Endodermal cell (in vitro differentiated cells): ENCODE measurements at regions not wholly inside any gene's neighbourhood (a gene's known extent, or its start where the extent isn't known, plus 50 kb on each side); places are given as distances from the start of the nearest gene placed in this dataset.

Experiments used
- DNase-seq: peaks from one replicate; pipeline ENCODE4 v3.0.0-alpha.2; 2017
- H3K27ac ChIP-seq: 2 replicates; pipeline ENCODE4 v1.5.1; 2013; ENCODE audit warnings: mild to moderate bottlenecking, low read depth, low read length, moderate library complexity
- H3K27me3 ChIP-seq: 2 replicates; pipeline ENCODE4 v1.6.1; 2013; ENCODE audit warnings: mild to moderate bottlenecking, low read length, moderate library complexity; ENCODE audit not compliant: insufficient read depth, control insufficient read depth, poor library complexity, severe bottlenecking
- H3K36me3 ChIP-seq: 2 replicates; pipeline ENCODE4 v1.7.0; 2013; ENCODE audit warnings: mild to moderate bottlenecking, low read length, moderate library complexity; ENCODE audit not compliant: control insufficient read depth, insufficient read depth
- H3K4me1 ChIP-seq: one replicate; pipeline ENCODE4 v1.7.0; 2013; ENCODE audit warnings: low read length; ENCODE audit not compliant: control insufficient read depth, insufficient read depth
- H3K4me3 ChIP-seq: 2 replicates; pipeline ENCODE4 v1.5.1; 2013; ENCODE audit warnings: mild to moderate bottlenecking, low read length, moderate library complexity
- H3K9ac ChIP-seq: 2 replicates; pipeline ENCODE4 v1.6.1; 2013; ENCODE audit warnings: mild to moderate bottlenecking, low read length, moderate library complexity; ENCODE audit not compliant: poor library complexity, severe bottlenecking; ENCODE audit errors: extremely low read depth
- H3K9me3 ChIP-seq: 2 replicates; pipeline ENCODE4 v1.6.1; 2013; ENCODE audit warnings: mild to moderate bottlenecking, low read length, moderate library complexity; ENCODE audit not compliant: control insufficient read depth
- H3K27ac Mint-ChIP-seq: 2 replicates; pipeline ENCODE4 v1.8.0; 2020; ENCODE audit warnings: mixed read lengths
- H3K27me3 Mint-ChIP-seq: 2 replicates; pipeline ENCODE4 v1.8.0; 2021; ENCODE audit warnings: mild to moderate bottlenecking, mixed read lengths; ENCODE audit not compliant: insufficient read depth
- H3K36me3 Mint-ChIP-seq: 2 replicates; pipeline ENCODE4 v1.8.0; 2020; ENCODE audit warnings: low read depth, mixed read lengths
- H3K4me1 Mint-ChIP-seq: 2 replicates; pipeline ENCODE4 v1.8.0; 2020; ENCODE audit warnings: mixed read lengths
- H3K4me3 Mint-ChIP-seq: 2 replicates; pipeline ENCODE4 v1.8.0; 2020; ENCODE audit warnings: mild to moderate bottlenecking, moderate library complexity, mixed read lengths
- H3K9me3 Mint-ChIP-seq: 2 replicates; pipeline ENCODE4 v1.8.0; 2020; ENCODE audit warnings: mild to moderate bottlenecking, mixed read lengths
- CTCF ChIP-seq: fragments of 200-600 bp; sonication (generic); conservative IDR thresholded peaks from 2 replicates; pipeline ENCODE4 v1.5.0; 2021; ENCODE audit warnings: antibody characterized with exemption, mild to moderate bottlenecking
- WGBS, 2 experiments: methylation state at CpG; one replicate each; pipeline versions ENCODE4 v1.1.5 to v1.1.7; 2013; ENCODE audit warnings: missing lambda C conversion rate in 2 of 2, mixed read lengths in 1 of 2; ENCODE audit not compliant: insufficient coverage in 1 of 2, insufficient read length in 1 of 2; 5-methylcytosine and 5-hydroxymethylcytosine counted together

- H3K36me3 Mint-ChIP-seq = no peaks in the 10 kb centered on the region
- no peaks in the 10 kb centered on the region for H3K27me3 ChIP-seq
- no peaks in the 10 kb centered on the region for H3K4me1 ChIP-seq
- DNase-seq = no peak
- no peaks in the 10 kb centered on the region for H3K36me3 ChIP-seq
- no peak overlapping the region for H3K4me3 ChIP-seq
- no peaks in the 10 kb centered on the region for H3K9me3 Mint-ChIP-seq
- no peaks in the 10 kb centered on the region for H3K9me3 ChIP-seq
- no peak for TF ChIP-seq CTCF
- H3K27ac ChIP-seq = no peak overlapping the region
- peaks cover under 1% of the 10 kb centered on the region for H3K4me1 Mint-ChIP-seq
- no peak overlapping the region for H3K4me3 Mint-ChIP-seq
- H3K9ac ChIP-seq = no peak overlapping the region
- no peak overlapping the region for H3K27ac Mint-ChIP-seq
- H3K27me3 Mint-ChIP-seq = peaks cover 1% of the 10 kb centered on the region
- WGBS, 2 experiments = 67 to 94% methylated on average over 1 to 2 of the region's 2 CpGs
These were observed 61.9 kb upstream of the DOCK9 start for GRCh38 chr13:99039718-99040280.

GRCh38 chr13:99040536-99041131 is 62.8 kb upstream of the DOCK9 start:
- Mint-ChIP-seq H3K9me3 (no peaks in the 10 kb centered on the region), H3K27me3 (peaks cover 1% of the 10 kb centered on the region), H3K4me3 (no peak overlapping the region), H3K27ac (no peak overlapping the region), H3K36me3 (no peaks in the 10 kb centered on the region), H3K4me1 (no peaks in the 10 kb centered on the region)
- Histone ChIP-seq H3K9ac (no peak overlapping the region), H3K36me3 (no peaks in the 10 kb centered on the region), H3K9me3 (no peaks in the 10 kb centered on the region), H3K4me3 (no peak overlapping the region), H3K27ac (no peak overlapping the region), H3K4me1 (no peaks in the 10 kb centered on the region), H3K27me3 (no peaks in the 10 kb centered on the region)
- WGBS, 2 experiments = 67 to 84% methylated on average over 1 to 3 of the region's 3 CpGs
- TF ChIP-seq CTCF = no peak
- no peak for DNase-seq

- no peak overlapping the region for H3K9ac ChIP-seq
- H3K4me1 Mint-ChIP-seq = no peaks in the 10 kb centered on the region
- no peaks in the 10 kb centered on the region for H3K27me3 ChIP-seq
- H3K27ac ChIP-seq = no peak overlapping the region
- WGBS, 2 experiments = 91% methylated on average over 1 of the region's 1 CpG; no CpG with 5 or more reads in 1 of the 2 experiments
- DNase-seq = no peak
- no peak overlapping the region for H3K4me3 ChIP-seq
- no peak for TF ChIP-seq CTCF
- H3K36me3 ChIP-seq = no peaks in the 10 kb centered on the region
- H3K27ac Mint-ChIP-seq = no peak overlapping the region
- H3K27me3 Mint-ChIP-seq = peaks cover 1% of the 10 kb centered on the region
- no peaks in the 10 kb centered on the region for H3K4me1 ChIP-seq
- no peaks in the 10 kb centered on the region for H3K9me3 Mint-ChIP-seq
- H3K9me3 ChIP-seq = no peaks in the 10 kb centered on the region
- H3K36me3 Mint-ChIP-seq = no peaks in the 10 kb centered on the region
- H3K4me3 Mint-ChIP-seq = no peak overlapping the region
These were observed 63.5 kb upstream of the DOCK9 start for GRCh38 chr13:99041337-99041736.
